Activated CD4-positive, alpha-beta T cell treated with anti-CD3 and anti-CD28 coated beads for 4 hours (primary cell): ENCODE measurements at regions not wholly inside any gene's neighbourhood (a gene's known extent, or its start where the extent isn't known, plus 50 kb on each side); places are given as distances from the start of the nearest gene placed in this dataset.

Source experiments
- DNase-seq, 2 donors: peaks; one replicate each; pipeline ENCODE4 v3.0.0-alpha.2; 2020

- no peak for DNase-seq
Observed at GRCh38 chr13:106752584-106753170, 184.7 kb upstream of the ARGLU1 start.

- DNase-seq, result no peak
Observed at GRCh38 chr13:106748785-106749184, 180.8 kb upstream of the ARGLU1 start.

- DNase-seq, result no peak
Observed at GRCh38 chr13:106744516-106744915, 176.6 kb upstream of the ARGLU1 start.

GRCh38 chr13:106738186-106738678, 170.3 kb upstream of the ARGLU1 start:
- DNase-seq, result no peak

DNA sequence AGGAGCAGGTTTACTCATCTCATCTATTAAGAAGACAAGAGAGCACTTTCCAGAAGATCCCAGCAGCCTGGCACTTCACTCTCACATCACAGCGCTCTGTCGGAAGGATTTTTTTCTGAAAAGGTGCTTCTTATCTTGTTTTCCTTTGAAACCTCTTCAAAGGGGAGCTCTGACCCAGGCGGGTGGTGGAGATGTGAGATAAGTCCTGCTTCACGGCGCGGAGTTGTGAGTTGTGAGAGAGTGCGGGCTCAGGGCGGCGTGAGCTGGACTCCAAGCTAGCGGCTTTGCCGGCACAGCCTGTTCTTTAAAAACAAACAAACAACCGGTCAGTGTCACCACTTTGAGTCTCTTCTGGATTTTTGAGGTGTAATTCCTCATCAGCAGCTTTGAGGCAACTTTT, 169.0 kb upstream of the ARGLU1 start:
- no peak for DNase-seq

DNA sequence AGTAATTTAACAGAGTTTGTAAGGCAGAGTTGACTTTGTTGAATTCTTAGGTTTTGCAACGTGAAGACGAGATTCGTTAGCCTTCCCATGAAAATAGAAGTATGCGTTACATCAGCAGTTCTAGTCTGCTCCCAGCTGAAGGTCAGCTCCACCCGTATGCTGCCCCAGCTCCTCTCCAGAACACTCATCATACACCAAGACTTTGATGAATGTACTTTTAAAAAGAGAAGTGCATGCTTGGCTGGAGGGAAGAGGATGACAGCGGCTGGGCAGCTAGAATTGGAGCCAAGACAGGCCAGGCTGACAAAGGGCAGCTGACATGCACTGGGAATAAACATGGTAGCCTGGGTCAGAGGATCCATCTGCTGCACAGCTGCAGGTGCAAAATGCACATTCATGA, 166.3 kb upstream of the ARGLU1 start:
- DNase-seq, result no peak

GRCh38 chr13:106723036-106723435, 155.1 kb upstream of the ARGLU1 start:
- no peak for DNase-seq

DNA sequence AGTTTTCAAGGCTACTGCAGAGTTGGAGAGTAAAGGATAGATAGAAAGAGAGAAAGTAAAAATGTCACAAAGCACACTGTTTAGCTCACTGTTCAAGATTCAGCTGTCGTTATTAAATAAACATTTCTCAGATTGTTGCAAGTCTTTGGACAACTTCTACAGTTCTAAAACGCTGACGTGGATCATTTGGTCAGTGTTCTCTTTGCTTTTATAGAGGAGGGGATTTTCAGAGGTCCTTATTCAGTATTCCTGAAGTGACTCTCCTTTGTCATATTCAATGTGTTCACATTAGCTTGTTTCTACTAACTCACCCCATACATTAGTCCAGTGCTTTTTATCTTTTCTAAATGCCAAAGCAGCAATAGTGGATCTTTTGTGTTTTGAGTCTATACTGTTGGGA, 154.7 kb upstream of the ARGLU1 start:
- DNase-seq, result no peak

- DNase-seq, result no peak
Observed at GRCh38 chr13:106721599-106721998, 153.7 kb upstream of the ARGLU1 start.

GRCh38 chr13:106714271-106714982, 146.5 kb upstream of the ARGLU1 start:
- DNase-seq, result no peak

- DNase-seq, result no peak
Observed at GRCh38 chr13:106712381-106712780, 144.4 kb upstream of the ARGLU1 start.

- no peak for DNase-seq
Observed at GRCh38 chr13:106710266-106710665, 142.3 kb upstream of the ARGLU1 start.

GRCh38 chr13:106709522-106709921, 141.6 kb upstream of the ARGLU1 start:
- no peak for DNase-seq

- DNase-seq, result no peak
Observed at GRCh38 chr13:106702505-106702904, 134.6 kb upstream of the ARGLU1 start.

- DNase-seq, result no peak
Observed at GRCh38 chr13:106701771-106702341, 133.9 kb upstream of the ARGLU1 start.

DNA sequence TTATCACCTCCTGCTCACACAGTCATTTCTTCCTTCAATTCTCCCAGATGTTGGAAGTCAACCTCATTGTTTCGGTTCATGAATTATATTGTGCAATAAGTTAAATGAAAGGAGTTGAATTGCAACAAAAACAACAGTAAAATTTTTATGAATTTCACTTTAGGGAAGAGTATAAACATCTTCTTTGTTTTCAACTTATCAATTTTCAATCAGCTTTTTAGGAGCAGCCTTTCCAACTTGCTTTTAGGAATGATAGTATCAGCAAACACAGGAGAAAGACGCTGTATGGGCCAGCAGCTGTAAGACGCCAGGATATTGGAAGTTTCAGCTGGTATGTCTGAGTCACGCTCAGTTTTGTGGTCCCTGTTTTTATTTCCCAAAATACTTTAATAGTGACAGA, 132.5 kb upstream of the ARGLU1 start:
- DNase-seq, result no peak

- no peak for DNase-seq
Observed at GRCh38 chr13:106700007-106700406, 132.1 kb upstream of the ARGLU1 start.

DNA sequence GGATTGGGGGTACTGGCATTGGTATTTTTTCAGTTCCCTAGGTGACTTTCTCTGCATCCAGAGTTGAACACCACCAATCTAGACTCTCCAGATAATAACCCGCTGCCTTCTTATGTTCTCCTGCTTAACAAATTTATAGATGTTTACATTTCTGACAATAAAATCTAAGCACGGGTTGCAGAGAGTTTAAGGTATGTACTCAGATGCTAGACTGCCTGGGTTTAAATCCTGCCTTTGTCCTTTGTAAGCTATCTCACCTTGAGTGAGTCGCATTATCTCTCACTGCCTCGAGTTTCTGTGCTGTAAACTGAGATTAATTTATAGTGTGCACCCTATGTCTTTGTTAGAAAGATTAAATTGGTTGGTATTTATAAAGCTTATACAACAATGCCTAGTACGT, 131.4 kb upstream of the ARGLU1 start:
- no peak for DNase-seq

- DNase-seq, result no peak
Observed at GRCh38 chr13:106696719-106697118, 128.8 kb upstream of the ARGLU1 start.

GRCh38 chr13:106696140-106696539, 128.2 kb upstream of the ARGLU1 start:
- no peak for DNase-seq

DNA sequence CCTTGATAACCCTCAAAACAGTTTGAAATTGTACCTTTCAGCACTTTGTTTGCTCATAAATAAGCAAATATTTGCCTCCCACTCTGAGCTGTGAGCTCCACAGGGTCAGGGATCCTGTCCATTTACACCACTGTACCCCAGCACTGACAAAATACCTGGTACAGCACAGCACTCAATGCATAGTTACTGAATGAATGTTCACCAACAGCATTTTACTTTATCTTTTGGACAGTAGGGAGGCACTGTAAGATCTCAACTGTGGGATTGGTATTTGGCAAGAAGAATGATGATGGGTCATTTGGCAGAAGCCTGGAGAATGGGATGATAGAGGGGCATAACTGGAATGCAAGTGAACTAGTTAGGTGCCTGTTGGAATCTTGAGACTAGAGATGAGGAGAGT, 127.2 kb upstream of the ARGLU1 start:
- no peak for DNase-seq

DNA sequence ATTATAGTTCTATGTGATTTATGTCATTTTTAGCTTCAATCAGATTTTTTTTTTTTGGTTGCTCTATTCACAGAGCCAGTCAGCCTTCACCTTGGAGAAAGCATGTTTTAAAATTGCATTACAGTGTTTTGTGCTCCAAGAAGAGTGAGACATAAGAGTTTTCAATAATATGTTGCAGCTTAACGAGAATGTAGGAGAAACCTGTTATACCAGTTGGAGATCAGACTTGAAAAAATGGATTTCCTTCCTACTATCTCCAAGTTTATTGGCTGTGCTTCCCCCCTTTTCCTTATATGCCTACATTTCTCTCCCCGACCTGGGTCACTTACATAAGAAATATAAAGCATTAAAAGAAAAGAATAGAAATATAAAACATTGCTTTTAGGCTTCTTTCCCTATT, 123.9 kb upstream of the ARGLU1 start:
- DNase-seq, result no peak

DNA sequence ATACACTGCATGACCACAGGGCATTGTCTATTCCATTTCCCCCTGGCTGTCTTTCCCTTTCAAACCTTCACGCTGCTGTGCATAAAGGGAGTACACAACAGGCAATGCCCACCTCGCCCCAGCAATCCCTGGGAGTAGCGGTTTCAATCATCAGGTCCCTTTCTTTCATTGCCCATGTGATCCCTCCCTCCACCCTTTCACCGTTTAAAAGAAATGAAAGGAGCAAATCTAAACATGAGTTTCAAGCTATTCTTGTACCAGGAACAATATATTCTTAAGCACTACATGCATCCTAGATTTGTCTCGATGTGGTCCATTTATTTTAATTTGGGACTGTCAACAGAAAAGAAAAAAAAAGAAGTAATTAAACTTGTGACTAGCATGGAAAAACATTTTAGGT, 123.4 kb upstream of the ARGLU1 start:
- no peak for DNase-seq

DNA sequence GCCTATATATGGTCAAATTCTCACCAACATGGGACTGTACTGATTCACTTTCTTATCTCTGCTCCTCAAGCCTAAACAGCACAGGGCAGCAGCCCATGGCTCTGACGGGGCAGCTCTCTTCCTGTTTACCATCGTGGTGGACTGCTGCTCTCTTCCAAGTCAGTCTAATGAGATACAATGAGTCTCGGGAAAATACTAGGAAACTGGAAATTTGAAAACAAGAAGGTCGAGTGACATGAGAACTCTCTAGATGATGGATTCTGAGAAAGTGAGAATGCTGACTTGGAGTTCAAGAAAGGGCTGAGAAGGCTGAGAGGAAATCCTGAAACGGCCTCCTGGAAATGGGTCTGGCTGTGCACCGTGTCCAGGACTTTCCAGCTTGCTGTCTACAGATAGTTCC, 122.8 kb upstream of the ARGLU1 start:
- DNase-seq, result no peak

- DNase-seq, result no peak
Observed at GRCh38 chr13:106689906-106690305, 122.0 kb upstream of the ARGLU1 start.
